HepG2 (cell line): ENCODE measurements at regions not wholly inside any gene's neighbourhood (a gene's known extent, or its start where the extent isn't known, plus 50 kb on each side); places are given as distances from the start of the nearest gene placed in this dataset.

Experiments
- ATF4 ChIP-seq, 2 experiments: fragments of 450-650 bp in 1 of 2; sonication (generic) in 1 of 2; formaldehyde crosslinking; IDR thresholded peaks; 2 replicates each; pipeline versions ENCODE4 v1.5.0 to v1.8.0; 2020 to 2022; ENCODE audit warnings: mild to moderate bottlenecking in 1 of 2, missing genetic modification reagents in 1 of 2
- ATM ChIP-seq: fragments of 450-650 bp; IDR thresholded peaks from 2 replicates; pipeline ENCODE4 v1.7.1; 2017; ENCODE audit warnings: mild to moderate bottlenecking, borderline replicate concordance
- BRD4 ChIP-seq: sonication (generic); formaldehyde crosslinking; IDR thresholded peaks from 2 replicates; pipeline ENCODE4 v1.4.0; 2020; ENCODE audit warnings: missing genetic modification reagents
- GPBP1L1 ChIP-seq: sonication (generic); formaldehyde crosslinking; IDR thresholded peaks from 2 replicates; pipeline ENCODE4 v1.5.0; 2020; ENCODE audit warnings: mild to moderate bottlenecking, missing genetic modification reagents
- KLF6 ChIP-seq: IDR thresholded peaks from 2 replicates; pipeline ENCODE4 v1.8.0; 2016; ENCODE audit warnings: missing biosample characterization, missing genetic modification reagents
- NFIC ChIP-seq: IDR thresholded peaks from 2 replicates; pipeline ENCODE4 v1.6.1; 2012; ENCODE audit warnings: mild to moderate bottlenecking, low read length, inconsistent platforms
- TEF ChIP-seq: sonication (generic); formaldehyde crosslinking; IDR thresholded peaks from 2 replicates; pipeline ENCODE4 v1.5.0; 2020; ENCODE audit warnings: missing genetic modification reagents
- ZC3H13 ChIP-seq: sonication (generic); formaldehyde crosslinking; IDR thresholded peaks from 2 replicates; pipeline ENCODE4 v1.8.1; 2023; ENCODE audit warnings: mild to moderate bottlenecking, missing genetic modification reagents, moderate library complexity

- no peak for TF ChIP-seq BRD4 (CRISPR knock-in tag)
- no peak for TF ChIP-seq KLF6 (CRISPR knock-in tag)
- no peak for TF ChIP-seq TEF (CRISPR knock-in tag)
- TF ChIP-seq NFIC, result no peak
- TF ChIP-seq ATF4 (CRISPR knock-in tag; IDR thresholded peaks at IDR 0.05), result no peak
- TF ChIP-seq GPBP1L1 (CRISPR knock-in tag), result no peak
- TF ChIP-seq ATM, result no peak
- no peak for TF ChIP-seq ZC3H13 (CRISPR knock-in tag)
Observed at GRCh38 chr12:37541356-37541755, 775.2 kb upstream of the ALG10B start.
